ENCODE measurements at regions not wholly inside any gene's neighbourhood (a gene's known extent, or its start where the extent isn't known, plus 50 kb on each side); places are given as distances from the start of the nearest gene placed in this dataset.

DNA sequence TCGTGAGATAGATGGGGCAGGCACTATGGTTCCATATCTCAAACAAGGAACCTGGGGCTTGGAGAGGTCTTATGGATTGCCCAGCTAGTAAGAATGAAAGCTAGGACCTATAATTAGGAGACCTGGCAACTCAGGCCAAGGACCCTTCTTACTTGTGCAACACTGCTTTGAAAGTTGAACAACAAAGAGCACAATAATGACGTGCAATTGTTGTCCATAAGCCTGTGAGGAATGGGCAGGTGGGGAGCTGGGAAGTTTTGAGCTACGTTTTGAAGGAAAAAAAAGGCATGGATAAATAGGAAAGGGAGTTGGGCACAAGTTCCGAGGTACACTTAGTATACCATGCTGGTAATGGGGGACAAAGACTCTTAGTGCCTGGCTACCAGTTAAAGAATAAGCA is 104.3 kb downstream of the HS3ST3B1 start:
- DNase-seq (ENCODE audit: low spot score in 2 of 2) = no peak
- Histone ChIP-seq H3K27me3 (ENCODE audit: low read depth) (no peaks in the 10 kb centered on the region), H3K36me3 (replicated peaks) (no peaks in the 10 kb centered on the region), H3K4me1 (no peaks in the 10 kb centered on the region), H3K4me3 (no peak overlapping the region), H3K9me3 (no peaks in the 10 kb centered on the region; the same call in 1 of the 2 replicates)
- in situ Hi-C loops (cut with MboI; ENCODE audit: low sequenced_read_pairs) = loop anchor here (25.0 kb wide), 1 partner anchor 93 kb away; the partner anchor contains the start of gene HS3ST3B1
